ENCODE measurements at regions not wholly inside any gene's neighbourhood (a gene's known extent, or its start where the extent isn't known, plus 50 kb on each side); places are given as distances from the start of the nearest gene placed in this dataset.

- TF ChIP-seq, protein P1, sequence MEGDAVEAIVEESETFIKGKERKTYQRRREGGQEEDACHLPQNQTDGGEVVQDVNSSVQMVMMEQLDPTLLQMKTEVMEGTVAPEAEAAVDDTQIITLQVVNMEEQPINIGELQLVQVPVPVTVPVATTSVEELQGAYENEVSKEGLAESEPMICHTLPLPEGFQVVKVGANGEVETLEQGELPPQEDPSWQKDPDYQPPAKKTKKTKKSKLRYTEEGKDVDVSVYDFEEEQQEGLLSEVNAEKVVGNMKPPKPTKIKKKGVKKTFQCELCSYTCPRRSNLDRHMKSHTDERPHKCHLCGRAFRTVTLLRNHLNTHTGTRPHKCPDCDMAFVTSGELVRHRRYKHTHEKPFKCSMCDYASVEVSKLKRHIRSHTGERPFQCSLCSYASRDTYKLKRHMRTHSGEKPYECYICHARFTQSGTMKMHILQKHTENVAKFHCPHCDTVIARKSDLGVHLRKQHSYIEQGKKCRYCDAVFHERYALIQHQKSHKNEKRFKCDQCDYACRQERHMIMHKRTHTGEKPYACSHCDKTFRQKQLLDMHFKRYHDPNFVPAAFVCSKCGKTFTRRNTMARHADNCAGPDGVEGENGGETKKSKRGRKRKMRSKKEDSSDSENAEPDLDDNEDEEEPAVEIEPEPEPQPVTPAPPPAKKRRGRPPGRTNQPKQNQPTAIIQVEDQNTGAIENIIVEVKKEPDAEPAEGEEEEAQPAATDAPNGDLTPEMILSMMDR (IDR thresholded peaks at IDR 0.05): no peak
- no peak for TF ChIP-seq POLR2A (IDR thresholded peaks at IDR 0.05)
These were observed 122.1 kb upstream of the CEP162 start for GRCh38 chr6:84349542-84349941.
